ENCODE measurements at regions not wholly inside any gene's neighbourhood (a gene's known extent, or its start where the extent isn't known, plus 50 kb on each side); places are given as distances from the start of the nearest gene placed in this dataset.
"Not testable (repeated sequence)": the region's sequence is repeated elsewhere in the genome, so short reads cannot be mapped to it uniquely, and the experiment has no call there.

DNA sequence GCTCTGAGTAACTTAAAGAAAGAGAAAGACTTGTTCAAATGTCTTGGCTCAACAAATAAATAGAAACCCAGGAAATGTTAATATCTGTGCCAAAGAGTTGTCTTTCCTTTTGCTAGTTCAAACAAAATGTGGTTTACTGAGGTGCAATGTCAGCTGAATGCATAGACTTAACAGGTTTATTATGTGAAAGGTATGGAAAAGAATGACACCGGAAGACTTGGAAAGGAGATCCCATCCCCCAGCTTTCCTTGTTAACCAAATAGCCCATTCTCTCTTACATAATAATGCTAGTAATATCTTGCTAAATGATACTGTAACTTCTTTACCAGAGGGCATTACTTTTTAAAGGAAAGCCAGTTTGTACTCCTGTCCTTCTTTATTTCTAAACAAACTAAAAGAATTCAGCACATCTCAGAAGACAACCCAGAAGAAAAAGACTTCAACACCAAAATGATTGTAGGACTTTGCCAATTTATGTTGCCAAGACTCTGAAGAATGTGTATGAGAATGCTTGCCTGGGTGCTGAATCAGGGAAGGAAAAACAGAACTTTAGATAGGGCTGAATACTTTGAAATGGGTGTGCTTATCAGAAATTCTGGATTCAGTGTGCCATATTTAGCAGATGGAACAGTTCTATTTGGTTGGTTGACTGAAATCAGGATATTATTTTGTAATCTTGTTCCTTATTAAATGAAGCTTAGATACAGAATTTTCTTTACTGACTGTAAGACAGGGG is 344.1 kb downstream of the TMEM38B start:
- no peaks in the 10 kb centered on the region for H3K4me1 ChIP-seq
- DNase-seq (no peak), FAIRE-seq (no peak), ATAC-seq (no peak)
- H3K27ac ChIP-seq, result no peak overlapping the region
- H3K9me3 ChIP-seq, result no peaks in the 10 kb centered on the region
- TF ChIP-seq, protein P1, sequence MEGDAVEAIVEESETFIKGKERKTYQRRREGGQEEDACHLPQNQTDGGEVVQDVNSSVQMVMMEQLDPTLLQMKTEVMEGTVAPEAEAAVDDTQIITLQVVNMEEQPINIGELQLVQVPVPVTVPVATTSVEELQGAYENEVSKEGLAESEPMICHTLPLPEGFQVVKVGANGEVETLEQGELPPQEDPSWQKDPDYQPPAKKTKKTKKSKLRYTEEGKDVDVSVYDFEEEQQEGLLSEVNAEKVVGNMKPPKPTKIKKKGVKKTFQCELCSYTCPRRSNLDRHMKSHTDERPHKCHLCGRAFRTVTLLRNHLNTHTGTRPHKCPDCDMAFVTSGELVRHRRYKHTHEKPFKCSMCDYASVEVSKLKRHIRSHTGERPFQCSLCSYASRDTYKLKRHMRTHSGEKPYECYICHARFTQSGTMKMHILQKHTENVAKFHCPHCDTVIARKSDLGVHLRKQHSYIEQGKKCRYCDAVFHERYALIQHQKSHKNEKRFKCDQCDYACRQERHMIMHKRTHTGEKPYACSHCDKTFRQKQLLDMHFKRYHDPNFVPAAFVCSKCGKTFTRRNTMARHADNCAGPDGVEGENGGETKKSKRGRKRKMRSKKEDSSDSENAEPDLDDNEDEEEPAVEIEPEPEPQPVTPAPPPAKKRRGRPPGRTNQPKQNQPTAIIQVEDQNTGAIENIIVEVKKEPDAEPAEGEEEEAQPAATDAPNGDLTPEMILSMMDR (IDR thresholded peaks at IDR 0.05), result no peak
- intact Hi-C loops (cut with DNase I), result no loop called here
- no peak overlapping the region for H3K4me3 ChIP-seq
- 79 to 82% methylated on average over 1 of the region's 1 CpG for WGBS, 2 donors
- no peaks in the 10 kb centered on the region for H3K27me3 ChIP-seq
- no peaks in the 10 kb centered on the region for H3K36me3 ChIP-seq

DNA sequence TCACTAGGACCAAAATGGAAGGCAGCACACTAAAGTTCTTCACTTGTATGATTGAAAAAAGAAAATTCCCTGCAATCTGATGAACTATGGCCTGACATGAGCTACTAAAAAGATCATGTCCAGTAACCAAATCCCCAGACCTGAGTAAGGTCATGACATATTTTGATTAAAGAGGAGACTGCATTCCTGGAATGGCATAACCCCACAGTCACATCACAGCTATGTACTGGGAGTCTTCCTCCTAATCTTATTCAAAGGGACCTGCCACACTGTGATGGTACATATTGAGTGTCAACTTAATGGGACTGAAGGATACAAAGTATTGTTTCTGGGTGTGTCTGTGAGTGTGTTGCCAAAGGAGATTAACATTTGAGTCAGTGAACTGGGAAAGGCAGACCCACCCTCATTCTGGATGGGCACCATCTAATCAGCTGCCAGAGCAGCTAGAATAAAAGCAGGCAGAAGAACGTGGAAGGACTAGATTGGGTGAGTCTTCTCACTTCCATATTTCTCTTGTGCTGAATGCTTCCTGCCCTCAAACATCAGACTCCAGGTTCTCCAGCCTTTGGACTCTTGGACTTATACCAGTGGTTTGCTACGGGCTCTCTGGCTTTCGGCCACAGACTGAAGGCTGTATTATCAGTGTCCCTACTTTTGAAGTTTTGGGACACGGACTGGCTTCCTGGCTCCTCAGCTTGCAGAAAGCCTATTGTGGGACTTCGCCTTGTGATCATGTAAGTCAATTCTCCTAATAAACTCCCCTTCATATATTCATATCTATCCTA is 345.0 kb downstream of the TMEM38B start:
- 53 to 58% methylated on average over 5 of the region's 5 CpGs for WGBS, 2 donors
- FAIRE-seq (no peak), ATAC-seq (no peak), DNase-seq (no peak)
- H3K9me3 ChIP-seq, result no peaks in the 10 kb centered on the region
- no peak overlapping the region for H3K27ac ChIP-seq
- intact Hi-C loops (cut with DNase I), result no loop called here
- no peaks in the 10 kb centered on the region for H3K36me3 ChIP-seq
- no peaks in the 10 kb centered on the region for H3K4me1 ChIP-seq
- H3K4me3 ChIP-seq, result no peak overlapping the region
- no peaks in the 10 kb centered on the region for H3K27me3 ChIP-seq
- TF ChIP-seq, protein P1 (IDR thresholded peaks at IDR 0.05), result no peak

DNA sequence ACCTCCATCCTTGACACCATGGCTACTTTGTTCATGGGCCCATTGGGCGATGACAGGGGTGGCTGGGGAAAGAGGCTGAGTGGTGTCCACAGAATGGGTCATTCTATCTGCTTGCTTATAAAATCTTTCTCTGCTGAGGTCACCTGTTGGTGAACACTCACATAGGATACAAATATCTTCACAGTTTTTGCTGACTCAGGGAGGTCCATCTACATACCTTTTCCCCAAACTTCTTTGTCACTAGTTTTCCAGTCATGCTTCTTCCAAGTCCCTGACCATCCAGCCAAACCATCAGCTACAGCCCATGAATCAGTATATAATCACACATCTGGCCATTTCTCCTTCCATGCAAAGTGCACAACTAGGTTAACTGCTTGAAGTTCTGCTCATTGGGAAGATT is 347.6 kb downstream of the TMEM38B start:
- H3K27ac ChIP-seq; ATAC-seq; H3K27me3 ChIP-seq; H3K9me3 ChIP-seq; intact Hi-C loops (cut with DNase I); H3K4me3 ChIP-seq; DNase-seq; H3K36me3 ChIP-seq; H3K4me1 ChIP-seq; FAIRE-seq: not testable (repeated sequence)
- WGBS, 2 donors, result 88 to 100% methylated on average over 1 of the region's 1 CpG

DNA sequence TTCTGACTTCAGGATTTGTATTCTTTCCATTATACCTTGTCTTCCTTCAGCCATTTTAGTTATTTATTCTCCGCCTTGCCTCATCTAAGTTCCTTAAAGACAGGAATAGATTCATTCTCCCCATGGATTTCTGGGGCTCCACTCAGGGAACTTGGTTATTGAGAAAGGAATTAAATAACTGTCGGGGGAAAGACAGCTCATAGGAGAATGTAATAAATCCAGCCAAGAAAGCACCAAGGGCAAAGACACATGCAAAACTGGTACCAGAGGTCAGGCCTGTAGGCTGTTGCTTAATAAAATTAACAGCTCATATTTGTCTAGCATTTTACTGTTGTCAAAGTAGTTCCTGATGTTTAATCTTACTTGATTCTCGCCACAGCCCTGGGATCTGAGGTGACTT is 357.2 kb downstream of the TMEM38B start:
- no peak for ATAC-seq
- intact Hi-C loops (cut with DNase I), result no loop called here
- H3K4me1 ChIP-seq, result no peaks in the 10 kb centered on the region
- no peak overlapping the region for H3K27ac ChIP-seq
- H3K9me3 ChIP-seq, result no peaks in the 10 kb centered on the region
- H3K27me3 ChIP-seq, result no peaks in the 10 kb centered on the region
- H3K4me3 ChIP-seq, result no peak overlapping the region
- 64 to 78% methylated on average over 3 of the region's 3 CpGs for WGBS, 2 donors
- FAIRE-seq, result no peak
- no peaks in the 10 kb centered on the region for H3K36me3 ChIP-seq
- TF ChIP-seq, protein P1 (IDR thresholded peaks at IDR 0.05), result no peak
- no peak for DNase-seq

DNA sequence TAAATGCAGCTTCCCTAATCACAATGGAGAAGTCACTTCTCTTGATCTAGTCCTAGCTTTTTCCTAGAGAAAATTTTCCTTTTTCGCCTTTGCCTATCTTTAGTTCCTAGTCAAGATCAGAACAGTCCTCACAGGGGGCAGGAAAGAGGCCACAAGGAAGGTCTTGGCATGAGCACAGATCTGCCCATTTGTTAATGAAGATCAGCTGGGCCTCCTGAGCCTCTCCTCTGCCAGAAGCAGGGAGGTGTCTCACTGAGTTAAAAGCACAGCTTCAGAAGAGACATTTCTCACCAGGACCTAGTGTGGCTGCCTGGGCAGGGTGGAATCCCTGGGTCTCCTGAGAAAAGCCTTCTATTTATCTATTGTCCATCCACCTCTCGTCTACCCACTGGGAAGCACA is 357.8 kb downstream of the TMEM38B start:
- FAIRE-seq (no peak), ATAC-seq (no peak), DNase-seq (no peak)
- H3K4me1 ChIP-seq, result no peaks in the 10 kb centered on the region
- no peaks in the 10 kb centered on the region for H3K36me3 ChIP-seq
- TF ChIP-seq, protein P1 (IDR thresholded peaks at IDR 0.05), result no peak
- no peaks in the 10 kb centered on the region for H3K27me3 ChIP-seq
- no peak overlapping the region for H3K27ac ChIP-seq
- no peaks in the 10 kb centered on the region for H3K9me3 ChIP-seq
- WGBS, 2 donors, result 38 to 47% methylated on average over 2 of the region's 2 CpGs
- intact Hi-C loops (cut with DNase I), result no loop called here
- H3K4me3 ChIP-seq, result no peak overlapping the region
